ENCODE measurements at regions not wholly inside any gene's neighbourhood (a gene's known extent, or its start where the extent isn't known, plus 50 kb on each side); places are given as distances from the start of the nearest gene placed in this dataset.

DNA sequence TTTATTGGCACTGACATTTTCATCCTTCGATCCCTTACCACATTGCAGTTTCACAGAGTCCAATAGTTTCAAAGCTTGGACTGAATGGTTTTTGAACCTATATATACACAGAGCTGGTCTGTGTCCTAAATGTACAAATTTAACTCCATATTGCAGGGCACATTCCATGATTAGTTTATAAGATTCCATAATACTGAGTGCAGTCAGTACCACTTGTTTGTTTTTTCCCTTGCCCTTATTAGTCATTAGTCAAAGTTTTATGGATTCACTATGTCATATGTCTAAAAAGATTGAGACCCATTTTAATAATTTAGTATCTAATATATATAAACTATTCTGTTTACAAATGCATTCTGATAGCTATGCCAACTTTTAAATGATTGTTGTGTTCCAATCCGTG lies 654.8 kb upstream of the MEF2C start:
- no peak for TF ChIP-seq YY1 (IDR thresholded peaks at IDR 0.05; ENCODE audit: insufficient read depth, insufficient read length)
- no peak for TF ChIP-seq ZNF274 (IDR thresholded peaks at IDR 0.05; ENCODE audit: low read depth, low read length)
- no peak for TF ChIP-seq SUZ12 (IDR thresholded peaks at IDR 0.05; ENCODE audit: extremely low read depth, insufficient read depth, insufficient read length)

Measured in NT2/D1 (cell line).